Left lobe of liver (tissue), 2 donors: ENCODE measurements at regions not wholly inside any gene's neighbourhood (a gene's known extent, or its start where the extent isn't known, plus 50 kb on each side); places are given as distances from the start of the nearest gene placed in this dataset.
"Not testable (repeated sequence)": the region's sequence is repeated elsewhere in the genome, so short reads cannot be mapped to it uniquely, and the experiment has no call there.

Experiments used
- ATAC-seq: fragments of 200-7000 bp; cut with Tn5 transposase; one replicate; pipeline ENCODE4 v1.9.1; 2020; ENCODE audit warnings: mild to moderate bottlenecking, moderate library complexity
- DNase-seq: peaks from one replicate; pipeline ENCODE4 v3.0.0-alpha.2; 2020; ENCODE audit warnings: low spot score
- donor health status: DM: no; HTN: no; CAD: no; lungs with moderate emphysema.
- donor health status: DM: no; HTN: yes; CAD: no.

- ATAC-seq, result no peak
These were observed 555.9 kb downstream of the PDHA2 start for GRCh38 chr4:96395747-96396146.

GRCh38 chr4:96406742-96407141 lies 566.8 kb downstream of the PDHA2 start:
- ATAC-seq (no peak), DNase-seq (no peak)

More at GRCh38 chr4:96395747-96396146, 555.9 kb downstream of the PDHA2 start:
- DNase-seq, result no peak

GRCh38 chr4:96407225-96407624 lies 567.3 kb downstream of the PDHA2 start:
- no peak for DNase-seq

GRCh38 chr4:96407738-96408463 lies 568.0 kb downstream of the PDHA2 start:
- no peak for DNase-seq
- no peak for ATAC-seq

More at GRCh38 chr4:96407225-96407624, 567.3 kb downstream of the PDHA2 start:
- no peak for ATAC-seq

GRCh38 chr4:96414853-96415252 lies 575.0 kb downstream of the PDHA2 start:
- DNase-seq, ATAC-seq: not testable (repeated sequence)

- ATAC-seq, result no peak
- no peak for DNase-seq
These were observed 589.8 kb downstream of the PDHA2 start for GRCh38 chr4:96429657-96430056.

- DNase-seq (no peak), ATAC-seq (no peak)
These were observed 591.2 kb downstream of the PDHA2 start for GRCh38 chr4:96431094-96431493.

GRCh38 chr4:96448315-96448872 lies 608.5 kb downstream of the PDHA2 start:
- ATAC-seq, result no peak
- no peak for DNase-seq

GRCh38 chr4:96455045-96455720 lies 615.3 kb downstream of the PDHA2 start:
- ATAC-seq (no peak), DNase-seq (no peak)

GRCh38 chr4:96458031-96458430 lies 618.1 kb downstream of the PDHA2 start:
- not testable (repeated sequence) for ATAC-seq, DNase-seq

- no peak for DNase-seq
- ATAC-seq, result no peak
These were observed 619.2 kb downstream of the PDHA2 start for GRCh38 chr4:96459105-96459504.

GRCh38 chr4:96465834-96466233 lies 625.9 kb downstream of the PDHA2 start:
- DNase-seq, result no peak
- ATAC-seq, result no peak

- DNase-seq, result no peak
- no peak for ATAC-seq
These were observed 632.3 kb downstream of the PDHA2 start for GRCh38 chr4:96471956-96472867.

GRCh38 chr4:96473246-96473645 lies 633.4 kb downstream of the PDHA2 start:
- DNase-seq (no peak), ATAC-seq (no peak)

- ATAC-seq (no peak), DNase-seq (no peak)
These were observed 643.6 kb downstream of the PDHA2 start for GRCh38 chr4:96483308-96484030.

- DNase-seq (no peak), ATAC-seq (no peak)
These were observed 646.7 kb downstream of the PDHA2 start for GRCh38 chr4:96486563-96486962.

GRCh38 chr4:96497621-96498020 lies 657.7 kb downstream of the PDHA2 start:
- no peak for ATAC-seq

GRCh38 chr4:96504386-96504785 lies 664.5 kb downstream of the PDHA2 start:
- ATAC-seq (no peak), DNase-seq (no peak)

More at GRCh38 chr4:96497621-96498020, 657.7 kb downstream of the PDHA2 start:
- no peak for DNase-seq

- ATAC-seq (no peak), DNase-seq (no peak)
These were observed 669.3 kb downstream of the PDHA2 start for GRCh38 chr4:96509039-96509741.

- DNase-seq, result no peak
- ATAC-seq, result no peak
These were observed 679.4 kb downstream of the PDHA2 start for GRCh38 chr4:96519291-96519690.
